ENCODE measurements at regions not wholly inside any gene's neighbourhood (a gene's known extent, or its start where the extent isn't known, plus 50 kb on each side); places are given as distances from the start of the nearest gene placed in this dataset.

GRCh38 chr3:105277656-105278055 lies 89.1 kb upstream of the ALCAM start:
- no peaks in the 10 kb centered on the region for H3K4me1 ChIP-seq (replicated peaks in 1 of 4; ENCODE audit: control insufficient read depth in 3 of 4, insufficient read depth in 4 of 4, low read length in 3 of 4)
- no peak overlapping the region for H4K8ac ChIP-seq (ENCODE audit: extremely low read depth, insufficient read depth, low read length)
- no peaks in the 10 kb centered on the region for H3K79me1 ChIP-seq (ENCODE audit: low read depth, low read length)
- H2AK5ac ChIP-seq (ENCODE audit: low read depth, low read length), result no peak overlapping the region
- no peaks in the 10 kb centered on the region for H4K20me1 ChIP-seq (replicated peaks in 1 of 2; ENCODE audit: control insufficient read depth in 1 of 2, insufficient read depth in 2 of 2, low read length in 2 of 2)
- no peak overlapping the region for H2BK120ac ChIP-seq (replicated peaks; ENCODE audit: low read depth, low read length)
- no peak overlapping the region for H3K27ac ChIP-seq (ENCODE audit: low read depth, low read length)
- CTCF ChIA-PET (ENCODE audit: partially characterized antibody), result no interaction called here
- H3K4me2 ChIP-seq (ENCODE audit: insufficient read depth in 1 of 2, low read depth in 2 of 2, low read length in 2 of 2), result no peak overlapping the region
- H2BK15ac ChIP-seq (ENCODE audit: low read length), result no peak overlapping the region
- H3K4me3 ChIP-seq (ENCODE audit: extremely low read depth in 1 of 4, insufficient read depth in 2 of 4, low read depth in 3 of 4, low read length in 4 of 4), result no peak overlapping the region
- 93% methylated on average over 3 of the region's 3 CpGs; no CpG with 5 or more reads in 1 of the 2 experiments for WGBS, 2 experiments (ENCODE audit: extremely low coverage in 1 of 2, insufficient coverage in 1 of 2, insufficient read length in 1 of 2, insufficient replicate concordance in 2 of 2, low coverage in 1 of 2, low lambda C conversion rate in 2 of 2, missing lambda C conversion rate in 1 of 2)
- no peaks in the 10 kb centered on the region for H3K36me3 ChIP-seq (ENCODE audit: control insufficient read depth in 2 of 4, insufficient read depth in 4 of 4, low read length in 3 of 4)
- no peaks in the 10 kb centered on the region for H3K9me3 ChIP-seq (ENCODE audit: insufficient read depth in 2 of 2, low read depth in 1 of 2, low read length in 1 of 2)
- no peak overlapping the region for H3K14ac ChIP-seq (ENCODE audit: insufficient read length)
- H3K4ac ChIP-seq (replicated peaks; ENCODE audit: insufficient read length, low read depth, low read length), result no peak overlapping the region
- POLR2A ChIA-PET (ENCODE audit: partially characterized antibody), result no interaction called here
- FAIRE-seq (no peak), DNase-seq (ENCODE audit: low read depth in 1 of 2, low spot score in 2 of 2) (no peak)
- H3K27me3 ChIP-seq (replicated peaks in 1 of 4; ENCODE audit: control insufficient read depth in 3 of 4, extremely low read depth in 1 of 4, insufficient read depth in 3 of 4, low read length in 3 of 4), result no peaks in the 10 kb centered on the region
- no peak overlapping the region for H4K91ac ChIP-seq (replicated peaks; ENCODE audit: insufficient read length, low read length)
- no peak overlapping the region for H2BK20ac ChIP-seq (ENCODE audit: low read length)
- H2BK12ac ChIP-seq (ENCODE audit: low read depth, low read length), result no peak overlapping the region
- no peak overlapping the region for H2AFZ ChIP-seq (ENCODE audit: low read length)
- H3K79me2 ChIP-seq (ENCODE audit: control insufficient read depth in 1 of 2, insufficient read depth in 2 of 2, low read length in 2 of 2), result no peaks in the 10 kb centered on the region
- H3K56ac ChIP-seq (replicated peaks; ENCODE audit: insufficient read length, low read depth, low read length), result no peak overlapping the region
- no peak overlapping the region for H3K23ac ChIP-seq (ENCODE audit: insufficient read length)
- H3K9ac ChIP-seq (replicated peaks in 1 of 4; ENCODE audit: extremely low read depth in 1 of 4, low read depth in 3 of 4, low read length in 3 of 4), result no peak overlapping the region
- no peak overlapping the region for H3K18ac ChIP-seq (ENCODE audit: extremely low read depth, low read length)
- no peaks in the 10 kb centered on the region; the same call in 1 of the 2 replicates for H3K23me2 ChIP-seq (ENCODE audit: low read depth, low read length)
- no peak overlapping the region for H2BK5ac ChIP-seq (ENCODE audit: low read depth, low read length)
- no peak overlapping the region for H4K5ac ChIP-seq (ENCODE audit: insufficient read length, low read depth, low read length)
- TF ChIP-seq EP300 (IDR thresholded peaks at IDR 0.05; ENCODE audit: borderline replicate concordance in 1 of 2, low read depth in 2 of 2, low read length in 2 of 2) (no peak), POU5F1 (IDR thresholded peaks at IDR 0.05; ENCODE audit: low read depth, low read length) (no peak), HDAC2 (IDR thresholded peaks at IDR 0.05; ENCODE audit: borderline replicate concordance in 1 of 2, low read depth in 2 of 2, low read length in 2 of 2) (no peak), SIX5 (IDR thresholded peaks at IDR 0.05; ENCODE audit: low read depth, low read length) (no peak), KDM4A (IDR thresholded peaks at IDR 0.05; ENCODE audit: low read depth, low read length, severe bottlenecking) (no peak), EGR1 (IDR thresholded peaks at IDR 0.05; ENCODE audit: borderline replicate concordance, low read depth, low read length) (no peak), TBP (IDR thresholded peaks at IDR 0.05; ENCODE audit: low read depth, low read length) (no peak), TCF12 (IDR thresholded peaks at IDR 0.05; ENCODE audit: low read depth, low read length) (no peak), YY1 (IDR thresholded peaks at IDR 0.05; ENCODE audit: low read depth, low read length) (no peak), BACH1 (IDR thresholded peaks at IDR 0.05; ENCODE audit: low read length) (no peak), SAP30 (IDR thresholded peaks at IDR 0.05; ENCODE audit: insufficient read depth, insufficient replicate concordance, low read length) (no peak), SP1 (IDR thresholded peaks at IDR 0.05; ENCODE audit: low read depth, low read length) (no peak)
- TF ChIP-seq, protein P1, sequence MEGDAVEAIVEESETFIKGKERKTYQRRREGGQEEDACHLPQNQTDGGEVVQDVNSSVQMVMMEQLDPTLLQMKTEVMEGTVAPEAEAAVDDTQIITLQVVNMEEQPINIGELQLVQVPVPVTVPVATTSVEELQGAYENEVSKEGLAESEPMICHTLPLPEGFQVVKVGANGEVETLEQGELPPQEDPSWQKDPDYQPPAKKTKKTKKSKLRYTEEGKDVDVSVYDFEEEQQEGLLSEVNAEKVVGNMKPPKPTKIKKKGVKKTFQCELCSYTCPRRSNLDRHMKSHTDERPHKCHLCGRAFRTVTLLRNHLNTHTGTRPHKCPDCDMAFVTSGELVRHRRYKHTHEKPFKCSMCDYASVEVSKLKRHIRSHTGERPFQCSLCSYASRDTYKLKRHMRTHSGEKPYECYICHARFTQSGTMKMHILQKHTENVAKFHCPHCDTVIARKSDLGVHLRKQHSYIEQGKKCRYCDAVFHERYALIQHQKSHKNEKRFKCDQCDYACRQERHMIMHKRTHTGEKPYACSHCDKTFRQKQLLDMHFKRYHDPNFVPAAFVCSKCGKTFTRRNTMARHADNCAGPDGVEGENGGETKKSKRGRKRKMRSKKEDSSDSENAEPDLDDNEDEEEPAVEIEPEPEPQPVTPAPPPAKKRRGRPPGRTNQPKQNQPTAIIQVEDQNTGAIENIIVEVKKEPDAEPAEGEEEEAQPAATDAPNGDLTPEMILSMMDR (IDR thresholded peaks at IDR 0.05; ENCODE audit: control extremely low read depth in 1 of 3, insufficient read depth in 1 of 3, low read depth in 1 of 3, low read length in 3 of 3), result no peak
